HG03139 (cell line): ENCODE measurements at regions not wholly inside any gene's neighbourhood (a gene's known extent, or its start where the extent isn't known, plus 50 kb on each side); places are given as distances from the start of the nearest gene placed in this dataset.
"Not testable (repeated sequence)": the region's sequence is repeated elsewhere in the genome, so short reads cannot be mapped to it uniquely, and the experiment has no call there.

ENCODE experiments used
- ATAC-seq: cut with Tn5 transposase; IDR thresholded peaks from one replicate; pipeline ENCODE4 v1.9.1; 2021; ENCODE audit not compliant: unreplicated experiment

- no peak for ATAC-seq
Observed at GRCh38 chr18:44280479-44280878, 400.2 kb upstream of the SETBP1 start.

GRCh38 chr18:44286049-44286448, 394.6 kb upstream of the SETBP1 start:
- no peak for ATAC-seq

GRCh38 chr18:44290366-44290977, 390.2 kb upstream of the SETBP1 start:
- no peak for ATAC-seq

GRCh38 chr18:44298566-44298965, 382.1 kb upstream of the SETBP1 start:
- no peak for ATAC-seq

- no peak for ATAC-seq
Observed at GRCh38 chr18:44309185-44309584, 371.5 kb upstream of the SETBP1 start.

GRCh38 chr18:44320619-44321460, 359.8 kb upstream of the SETBP1 start:
- ATAC-seq = no peak

- no peak for ATAC-seq
Observed at GRCh38 chr18:44321868-44322590, 358.7 kb upstream of the SETBP1 start.

GRCh38 chr18:44323125-44323524, 357.6 kb upstream of the SETBP1 start:
- ATAC-seq = no peak

GRCh38 chr18:44324361-44324760, 356.3 kb upstream of the SETBP1 start:
- no peak for ATAC-seq

- ATAC-seq = no peak
Observed at GRCh38 chr18:44325903-44326635, 354.6 kb upstream of the SETBP1 start.

- ATAC-seq = no peak
Observed at GRCh38 chr18:44331656-44332570, 348.8 kb upstream of the SETBP1 start.

GRCh38 chr18:44341759-44342158, 338.9 kb upstream of the SETBP1 start:
- no peak for ATAC-seq

GRCh38 chr18:44342162-44342561, 338.5 kb upstream of the SETBP1 start:
- no peak for ATAC-seq

- no peak for ATAC-seq
Observed at GRCh38 chr18:44342946-44343345, 337.7 kb upstream of the SETBP1 start.

- no peak for ATAC-seq
Observed at GRCh38 chr18:44343570-44343969, 337.1 kb upstream of the SETBP1 start.

- no peak for ATAC-seq
Observed at GRCh38 chr18:44356566-44357157, 324.0 kb upstream of the SETBP1 start.

- no peak for ATAC-seq
Observed at GRCh38 chr18:44358402-44358801, 322.3 kb upstream of the SETBP1 start.

- not testable (repeated sequence) for ATAC-seq
Observed at GRCh38 chr18:44359741-44360140, 320.9 kb upstream of the SETBP1 start.

GRCh38 chr18:44362213-44362612, 318.5 kb upstream of the SETBP1 start:
- ATAC-seq = not testable (repeated sequence)

- no peak for ATAC-seq
Observed at GRCh38 chr18:44370861-44371260, 309.8 kb upstream of the SETBP1 start.
